HG03066 (cell line): ENCODE measurements at regions not wholly inside any gene's neighbourhood (a gene's known extent, or its start where the extent isn't known, plus 50 kb on each side); places are given as distances from the start of the nearest gene placed in this dataset.

Experiments
- ATAC-seq: cut with Tn5 transposase; IDR thresholded peaks from one replicate; pipeline ENCODE4 v1.9.1; 2021; ENCODE audit warnings: low read depth; ENCODE audit not compliant: unreplicated experiment

GRCh38 chr3:79866162-79866561 is 98.4 kb upstream of the ROBO1 start:
- no peak for ATAC-seq

- ATAC-seq, result no peak
These were observed 96.3 kb upstream of the ROBO1 start for GRCh38 chr3:79864077-79864476.

DNA sequence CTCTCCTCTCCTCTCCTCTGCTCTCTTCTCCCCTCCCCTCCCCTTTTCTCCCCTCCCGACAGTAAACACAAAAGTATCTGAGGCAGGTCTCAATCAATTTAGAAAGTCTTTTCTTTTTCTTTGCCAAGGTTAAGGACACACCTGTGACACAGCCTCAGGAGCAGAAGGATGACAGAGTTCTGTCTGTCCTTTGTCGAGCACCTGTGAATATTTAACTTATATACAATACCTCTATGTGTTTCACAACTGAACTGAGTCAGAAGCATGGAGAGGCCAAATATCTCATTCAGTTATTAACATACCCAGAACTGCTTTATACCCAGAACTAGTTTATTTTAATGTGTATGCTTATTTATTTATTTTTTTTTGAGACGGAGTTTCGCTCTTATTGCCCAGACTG is 81.1 kb upstream of the ROBO1 start:
- no peak for ATAC-seq

DNA sequence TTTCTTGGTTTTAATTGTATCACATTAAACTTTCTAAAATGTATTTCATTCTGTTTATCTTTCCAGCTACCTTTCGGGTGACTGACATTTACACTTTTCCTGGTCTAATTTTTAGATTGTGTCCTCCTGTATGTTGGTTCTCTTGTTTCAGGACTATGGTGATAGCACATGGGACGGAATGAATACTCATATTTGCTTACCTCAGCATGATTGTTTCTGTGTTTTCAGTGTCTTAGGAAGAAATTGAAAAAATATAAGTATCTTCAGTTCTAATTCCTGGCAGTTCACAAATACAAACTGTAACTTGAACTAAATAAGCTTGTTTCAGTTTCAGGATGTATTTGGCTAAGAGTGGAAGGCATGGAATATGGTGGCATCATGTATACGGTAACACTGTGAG is 80.1 kb upstream of the ROBO1 start:
- no peak for ATAC-seq

DNA sequence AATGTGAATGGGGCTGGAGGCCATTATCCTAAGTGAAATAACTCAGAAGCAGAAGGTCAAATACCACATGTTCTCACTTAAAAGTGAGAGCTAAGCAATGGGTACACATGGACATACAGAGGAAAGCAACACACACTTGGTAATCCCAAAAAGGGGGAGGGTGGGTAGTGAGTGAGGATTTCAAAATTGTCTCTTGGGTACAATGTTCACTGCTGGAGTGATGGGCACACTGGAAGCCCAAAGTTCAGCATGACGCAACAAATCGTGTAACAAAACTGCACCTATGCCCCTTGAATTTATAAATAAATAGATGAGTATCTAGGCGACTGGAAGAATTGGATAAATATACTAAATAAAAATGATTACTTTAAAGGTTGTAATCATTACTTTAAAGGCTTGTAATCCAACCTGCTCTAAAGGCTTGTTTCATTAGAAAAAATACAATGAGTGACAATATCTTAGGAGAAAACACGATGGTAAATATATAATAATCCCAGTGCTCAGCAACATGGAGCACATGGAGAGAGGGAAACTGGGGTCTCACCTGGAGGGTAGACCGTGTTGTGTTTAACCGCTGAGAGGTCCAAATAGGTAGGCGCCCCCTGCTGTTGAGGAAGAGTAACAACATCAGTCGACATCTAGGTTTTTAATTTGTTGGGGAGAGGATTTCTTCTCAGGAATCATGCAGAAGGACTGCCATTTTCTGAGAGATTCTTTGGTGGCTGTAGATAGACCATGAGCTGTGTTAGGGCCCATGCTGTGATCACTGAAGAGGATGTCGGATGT is 78.5 kb upstream of the ROBO1 start:
- ATAC-seq, result no peak

DNA sequence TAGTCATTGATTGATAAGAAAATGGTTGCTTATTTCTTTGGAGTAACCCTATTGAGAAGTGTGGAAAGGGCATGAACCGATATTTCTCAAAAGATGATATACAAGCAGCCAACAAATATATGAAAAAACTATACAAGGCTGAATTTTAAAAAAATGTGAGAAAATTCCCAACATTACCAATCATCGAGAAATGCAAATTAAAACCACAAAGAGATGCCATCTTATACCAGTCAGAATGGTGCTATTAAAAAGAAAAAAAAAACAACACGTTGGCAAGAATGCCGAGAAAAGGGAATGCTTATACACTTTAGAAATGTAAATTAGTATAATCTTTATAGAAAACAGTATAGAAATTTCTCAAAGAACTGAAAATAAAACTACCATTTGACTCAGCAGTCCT is 77.7 kb upstream of the ROBO1 start:
- ATAC-seq, result no peak

- no peak for ATAC-seq
These were observed 76.4 kb upstream of the ROBO1 start for GRCh38 chr3:79844176-79844575.

DNA sequence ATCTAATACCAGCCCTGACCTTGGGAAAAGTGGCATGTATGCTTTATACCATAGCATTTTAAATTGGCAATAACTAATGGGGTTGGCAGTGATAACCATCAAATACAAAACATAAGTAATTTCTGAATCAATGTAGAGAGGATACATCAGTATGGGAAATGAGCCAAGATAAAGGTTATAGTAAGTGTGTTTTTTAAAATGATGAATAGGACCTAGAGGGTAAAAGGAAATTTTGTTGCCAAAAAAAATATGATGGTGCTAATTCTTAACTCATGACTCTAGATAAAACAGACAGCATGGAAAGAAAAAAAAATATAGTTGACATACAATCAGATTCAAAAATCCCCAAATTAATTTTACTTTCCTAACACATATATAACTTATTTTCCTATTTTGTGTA is 75.4 kb upstream of the ROBO1 start:
- no peak for ATAC-seq

DNA sequence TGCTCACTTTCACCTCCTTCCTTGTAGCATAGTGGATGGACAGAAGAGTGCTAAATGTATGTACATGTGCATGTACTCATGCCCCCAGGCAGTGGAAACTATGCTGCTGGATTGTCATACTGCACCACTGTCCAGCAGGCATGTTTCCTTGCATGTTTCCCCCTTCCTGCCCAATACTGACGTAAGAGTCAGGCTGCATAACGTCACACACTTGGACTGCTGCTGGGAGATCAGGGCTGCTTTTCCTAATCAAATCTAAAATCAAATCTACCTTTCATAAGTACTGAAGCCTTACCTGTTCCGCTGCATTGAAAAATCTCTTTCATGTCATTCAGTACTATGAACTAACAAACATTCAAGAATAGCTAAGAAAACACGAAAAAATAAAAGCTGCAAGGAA is 67.9 kb upstream of the ROBO1 start:
- no peak for ATAC-seq

GRCh38 chr3:79824166-79824565 is 56.4 kb upstream of the ROBO1 start:
- no peak for ATAC-seq

GRCh38 chr3:79822076-79822475 is 54.3 kb upstream of the ROBO1 start:
- ATAC-seq, result no peak

DNA sequence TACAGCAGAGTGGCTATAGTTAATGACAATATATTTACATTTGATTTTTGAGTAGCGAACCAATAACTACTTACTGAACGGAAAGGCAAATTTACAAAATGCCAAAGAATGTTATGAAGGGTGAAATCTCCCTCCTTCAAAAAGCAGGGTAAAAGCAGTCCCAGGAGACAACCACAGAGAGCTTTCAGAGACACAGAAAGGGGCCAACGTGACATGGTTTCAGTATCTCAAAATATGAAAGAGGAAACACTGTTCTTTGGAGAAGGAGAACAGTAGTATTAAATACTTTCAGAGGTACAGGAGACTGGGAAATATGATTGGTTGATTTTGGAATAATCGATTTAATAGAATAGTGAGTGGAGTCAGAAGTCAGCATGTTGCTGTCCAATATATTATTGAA is 52.3 kb upstream of the ROBO1 start:
- ATAC-seq, result no peak

- ATAC-seq, result no peak
These were observed 50.2 kb upstream of the ROBO1 start for GRCh38 chr3:79818015-79818414.
